ENCODE measurements at regions not wholly inside any gene's neighbourhood (a gene's known extent, or its start where the extent isn't known, plus 50 kb on each side); places are given as distances from the start of the nearest gene placed in this dataset.

DNA sequence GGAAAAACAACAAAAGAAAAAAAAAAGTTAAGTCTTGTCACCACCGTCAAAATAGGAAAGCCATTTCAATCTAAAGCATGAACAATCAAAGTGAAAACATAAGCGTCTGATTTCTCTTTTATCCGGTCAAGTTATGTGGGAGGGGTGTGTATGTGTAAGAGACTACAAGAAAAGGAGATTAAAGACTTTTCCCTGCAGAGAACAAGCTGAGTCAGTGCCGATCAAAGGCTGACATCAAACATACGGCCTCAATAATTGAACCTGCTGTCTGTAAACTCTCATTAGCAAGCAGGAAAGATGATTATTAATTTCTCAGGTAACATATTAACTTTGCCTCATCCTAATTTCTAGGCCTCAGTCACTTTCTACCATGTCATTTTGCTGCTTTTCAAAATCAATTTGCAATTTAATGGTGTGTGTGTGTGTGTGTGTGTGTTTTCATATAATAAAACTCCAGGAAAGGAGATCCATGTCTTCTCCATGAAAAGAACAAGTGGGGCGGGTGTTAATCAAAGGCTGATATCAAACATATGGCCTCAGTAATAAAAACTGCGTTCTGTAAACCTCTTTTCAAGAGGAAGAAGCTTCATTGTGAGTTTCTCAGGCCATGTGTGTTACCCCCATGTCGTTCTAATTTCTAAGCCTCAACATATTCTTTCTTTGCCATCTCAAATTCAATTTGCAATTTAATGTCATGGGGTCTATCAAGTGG, 649.1 kb upstream of the SORCS1 start:
- peaks cover 8% of the 10 kb centered on the region for H3K4me1 ChIP-seq (ENCODE audit: insufficient read depth, low read length)
- no peaks in the 10 kb centered on the region for H3K27me3 ChIP-seq (ENCODE audit: control insufficient read depth in 1 of 2, insufficient read depth in 2 of 2, low read length in 2 of 2)
- no peaks in the 10 kb centered on the region for H3K9me3 ChIP-seq (ENCODE audit: low read length)
- no peak overlapping the region for H3K27ac ChIP-seq (ENCODE audit: low read depth, low read length)
- no peaks in the 10 kb centered on the region for H3K36me3 ChIP-seq (ENCODE audit: insufficient read depth, low read length)
- H3K9ac ChIP-seq (ENCODE audit: low read length), result no peak overlapping the region
- H3K4me3 ChIP-seq (ENCODE audit: low read depth in 1 of 2, low read length in 2 of 2), result no peak overlapping the region

DNA sequence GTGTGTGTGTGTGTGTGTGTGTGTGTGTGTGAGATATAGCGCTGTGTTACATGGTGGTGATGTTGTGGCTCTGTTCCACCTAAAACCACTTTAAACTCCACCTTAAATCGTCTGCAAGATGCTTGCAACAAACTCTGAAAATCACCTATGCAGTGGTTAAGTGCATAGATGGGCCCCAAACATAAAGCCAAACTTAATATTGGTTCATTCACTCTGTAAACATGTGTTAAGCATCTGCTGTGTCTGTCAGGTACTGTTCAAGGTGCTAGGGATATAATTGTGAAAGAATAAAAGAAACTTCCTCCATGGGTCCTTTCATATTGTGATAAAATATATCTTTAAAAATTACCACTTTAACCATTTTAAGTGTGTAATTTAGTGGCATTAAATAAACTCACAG, 645.4 kb upstream of the SORCS1 start:
- no peaks in the 10 kb centered on the region for H3K9me3 ChIP-seq (ENCODE audit: low read length)
- H3K4me1 ChIP-seq (ENCODE audit: insufficient read depth, low read length), result peaks cover 4% of the 10 kb centered on the region
- no peaks in the 10 kb centered on the region for H3K36me3 ChIP-seq (ENCODE audit: insufficient read depth, low read length)
- no peak overlapping the region for H3K4me3 ChIP-seq (ENCODE audit: low read depth in 1 of 2, low read length in 2 of 2)
- no peak overlapping the region for H3K27ac ChIP-seq (ENCODE audit: low read depth, low read length)
- H3K9ac ChIP-seq (ENCODE audit: low read length), result no peak overlapping the region
- no peaks in the 10 kb centered on the region for H3K27me3 ChIP-seq (ENCODE audit: control insufficient read depth in 1 of 2, insufficient read depth in 2 of 2, low read length in 2 of 2)

GRCh38 chr10:107807836-107808235, 643.3 kb upstream of the SORCS1 start:
- H3K4me1 ChIP-seq (ENCODE audit: insufficient read depth, low read length), result no peaks in the 10 kb centered on the region
- no peaks in the 10 kb centered on the region for H3K9me3 ChIP-seq (ENCODE audit: low read length)
- H3K27ac ChIP-seq (ENCODE audit: low read depth, low read length), result no peak overlapping the region
- no peaks in the 10 kb centered on the region for H3K36me3 ChIP-seq (ENCODE audit: insufficient read depth, low read length)
- no peak overlapping the region for H3K4me3 ChIP-seq (ENCODE audit: low read depth in 1 of 2, low read length in 2 of 2)
- no peak overlapping the region for H3K9ac ChIP-seq (ENCODE audit: low read length)
- H3K27me3 ChIP-seq (ENCODE audit: control insufficient read depth in 1 of 2, insufficient read depth in 2 of 2, low read length in 2 of 2), result no peaks in the 10 kb centered on the region

DNA sequence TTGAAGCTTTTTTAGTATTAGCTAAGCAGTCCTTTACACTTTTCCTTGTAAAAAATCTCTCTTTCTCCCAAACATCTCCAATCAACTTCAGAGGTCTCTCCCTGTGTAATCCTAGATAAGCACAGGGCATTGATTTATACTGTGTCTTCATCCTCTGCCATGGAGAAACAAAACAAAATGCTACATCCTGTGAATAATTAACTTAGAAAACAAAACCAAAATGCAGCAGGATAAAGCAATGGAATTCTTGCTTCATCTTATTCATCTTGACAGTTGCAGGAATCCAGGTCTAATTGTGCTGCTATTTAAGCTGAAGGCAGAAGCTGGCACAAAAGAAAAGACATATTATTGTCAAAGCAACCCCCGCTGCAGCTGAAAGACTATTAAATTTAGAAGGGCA, 641.5 kb upstream of the SORCS1 start:
- Histone ChIP-seq H3K4me1 (ENCODE audit: insufficient read depth, low read length) (no peaks in the 10 kb centered on the region), H3K4me3 (ENCODE audit: low read depth in 1 of 2, low read length in 2 of 2) (no peak overlapping the region), H3K9ac (ENCODE audit: low read length) (no peak overlapping the region), H3K27me3 (ENCODE audit: control insufficient read depth in 1 of 2, insufficient read depth in 2 of 2, low read length in 2 of 2) (no peaks in the 10 kb centered on the region), H3K9me3 (ENCODE audit: low read length) (no peaks in the 10 kb centered on the region), H3K36me3 (ENCODE audit: insufficient read depth, low read length) (no peaks in the 10 kb centered on the region), H3K27ac (ENCODE audit: low read depth, low read length) (no peak overlapping the region)

- no peak overlapping the region for H3K4me3 ChIP-seq (ENCODE audit: low read depth in 1 of 2, low read length in 2 of 2)
- no peak overlapping the region for H3K27ac ChIP-seq (ENCODE audit: low read depth, low read length)
- H3K9me3 ChIP-seq (ENCODE audit: low read length), result no peaks in the 10 kb centered on the region
- H3K9ac ChIP-seq (ENCODE audit: low read length), result no peak overlapping the region
- H3K36me3 ChIP-seq (ENCODE audit: insufficient read depth, low read length), result no peaks in the 10 kb centered on the region
- H3K4me1 ChIP-seq (ENCODE audit: insufficient read depth, low read length), result no peaks in the 10 kb centered on the region
- no peaks in the 10 kb centered on the region for H3K27me3 ChIP-seq (ENCODE audit: control insufficient read depth in 1 of 2, insufficient read depth in 2 of 2, low read length in 2 of 2)
Measured at GRCh38 chr10:107803546-107803945, 639.0 kb upstream of the SORCS1 start.

DNA sequence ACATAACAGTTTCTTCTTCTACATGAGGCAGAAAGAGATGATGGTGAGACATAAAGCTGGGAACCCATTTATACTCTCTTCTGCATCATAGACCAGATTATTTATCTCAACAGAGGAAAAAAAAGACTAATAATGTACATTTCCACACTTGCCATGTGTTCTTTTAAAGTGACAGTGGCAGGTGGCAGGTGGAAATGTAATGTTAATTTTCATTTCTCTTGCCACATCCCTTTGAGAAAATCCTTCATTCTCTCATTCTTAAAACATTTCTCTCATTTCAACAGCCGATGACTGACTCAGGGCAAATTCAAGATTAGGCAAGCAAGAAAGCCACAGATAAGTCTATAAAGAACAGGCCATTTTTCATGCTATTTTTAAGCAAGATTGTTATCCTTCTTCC, 635.6 kb upstream of the SORCS1 start:
- H3K9me3 ChIP-seq (ENCODE audit: low read length), result no peaks in the 10 kb centered on the region
- H3K9ac ChIP-seq (ENCODE audit: low read length), result no peak overlapping the region
- H3K27ac ChIP-seq (ENCODE audit: low read depth, low read length), result no peak overlapping the region
- H3K36me3 ChIP-seq (ENCODE audit: insufficient read depth, low read length), result no peaks in the 10 kb centered on the region
- no peaks in the 10 kb centered on the region for H3K27me3 ChIP-seq (ENCODE audit: control insufficient read depth in 1 of 2, insufficient read depth in 2 of 2, low read length in 2 of 2)
- no peak overlapping the region for H3K4me3 ChIP-seq (ENCODE audit: low read depth in 1 of 2, low read length in 2 of 2)
- no peaks in the 10 kb centered on the region for H3K4me1 ChIP-seq (ENCODE audit: insufficient read depth, low read length)

DNA sequence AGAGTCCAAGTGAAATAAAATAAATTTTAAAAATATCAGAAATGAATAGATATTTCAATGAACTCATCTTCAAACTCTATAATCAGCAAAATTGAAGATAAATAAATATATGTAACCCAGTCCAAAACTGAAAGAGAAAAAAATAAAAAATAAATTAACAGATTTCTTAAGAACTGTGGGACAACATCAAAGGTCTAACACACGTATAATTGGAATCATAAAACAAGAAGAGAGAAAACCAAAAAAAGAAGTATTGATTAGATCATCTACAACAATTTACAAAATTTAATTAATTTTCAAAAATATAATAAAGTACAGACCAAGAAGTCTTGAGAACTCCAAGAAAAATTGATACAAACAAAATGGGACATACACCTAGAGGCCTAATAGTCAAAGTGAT, 625.8 kb upstream of the SORCS1 start:
- Histone ChIP-seq H3K27me3 (ENCODE audit: control insufficient read depth in 1 of 2, insufficient read depth in 2 of 2, low read length in 2 of 2) (no peaks in the 10 kb centered on the region), H3K4me3 (ENCODE audit: low read depth in 1 of 2, low read length in 2 of 2) (no peak overlapping the region), H3K9ac (ENCODE audit: low read length) (no peak overlapping the region), H3K4me1 (ENCODE audit: insufficient read depth, low read length) (no peaks in the 10 kb centered on the region), H3K36me3 (ENCODE audit: insufficient read depth, low read length) (no peaks in the 10 kb centered on the region), H3K27ac (ENCODE audit: low read depth, low read length) (no peak overlapping the region), H3K9me3 (ENCODE audit: low read length) (peaks cover 11% of the 10 kb centered on the region)

GRCh38 chr10:107771066-107771465, 606.6 kb upstream of the SORCS1 start:
- H3K9me3 ChIP-seq (ENCODE audit: low read length), result no peaks in the 10 kb centered on the region
- H3K4me3 ChIP-seq (ENCODE audit: low read depth in 1 of 2, low read length in 2 of 2), result no peak overlapping the region
- no peaks in the 10 kb centered on the region for H3K27me3 ChIP-seq (ENCODE audit: control insufficient read depth in 1 of 2, insufficient read depth in 2 of 2, low read length in 2 of 2)
- H3K4me1 ChIP-seq (ENCODE audit: insufficient read depth, low read length), result no peaks in the 10 kb centered on the region
- H3K9ac ChIP-seq (ENCODE audit: low read length), result no peak overlapping the region
- no peak overlapping the region for H3K27ac ChIP-seq (ENCODE audit: low read depth, low read length)
- no peaks in the 10 kb centered on the region for H3K36me3 ChIP-seq (ENCODE audit: insufficient read depth, low read length)

GRCh38 chr10:107767185-107767584, 602.7 kb upstream of the SORCS1 start:
- no peaks in the 10 kb centered on the region for H3K9me3 ChIP-seq (ENCODE audit: low read length)
- H3K9ac ChIP-seq (ENCODE audit: low read length), result no peak overlapping the region
- no peaks in the 10 kb centered on the region for H3K36me3 ChIP-seq (ENCODE audit: insufficient read depth, low read length)
- H3K4me3 ChIP-seq (ENCODE audit: low read depth in 1 of 2, low read length in 2 of 2), result no peak overlapping the region
- no peaks in the 10 kb centered on the region for H3K27me3 ChIP-seq (ENCODE audit: control insufficient read depth in 1 of 2, insufficient read depth in 2 of 2, low read length in 2 of 2)
- no peaks in the 10 kb centered on the region for H3K4me1 ChIP-seq (ENCODE audit: insufficient read depth, low read length)
- H3K27ac ChIP-seq (ENCODE audit: low read depth, low read length), result no peak overlapping the region

DNA sequence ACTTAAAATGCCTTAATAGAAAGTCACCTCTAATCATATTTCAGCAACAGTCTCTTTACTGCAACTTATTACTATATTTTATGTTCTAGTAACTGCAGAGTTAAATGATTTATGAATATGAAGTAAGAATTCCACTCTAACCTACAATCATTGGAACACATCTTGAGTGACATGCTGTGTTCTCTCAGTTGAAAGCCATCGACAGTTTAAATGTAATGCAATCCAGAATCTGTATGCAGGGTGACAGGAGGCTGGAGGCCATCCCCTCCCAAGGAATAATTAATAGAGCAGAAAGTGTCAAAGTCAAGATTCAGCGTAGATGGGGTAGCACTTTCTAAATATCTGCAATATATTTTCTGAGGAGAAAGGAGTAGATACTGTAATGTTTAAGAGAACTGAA, 590.3 kb upstream of the SORCS1 start:
- Histone ChIP-seq H3K9me3 (ENCODE audit: low read length) (no peaks in the 10 kb centered on the region), H3K27ac (ENCODE audit: low read depth, low read length) (no peak overlapping the region), H3K36me3 (ENCODE audit: insufficient read depth, low read length) (no peaks in the 10 kb centered on the region), H3K4me3 (ENCODE audit: low read depth in 1 of 2, low read length in 2 of 2) (no peak overlapping the region), H3K27me3 (ENCODE audit: control insufficient read depth in 1 of 2, insufficient read depth in 2 of 2, low read length in 2 of 2) (no peaks in the 10 kb centered on the region), H3K9ac (ENCODE audit: low read length) (no peak overlapping the region), H3K4me1 (ENCODE audit: insufficient read depth, low read length) (no peaks in the 10 kb centered on the region)

GRCh38 chr10:107749235-107749634, 584.7 kb upstream of the SORCS1 start:
- Histone ChIP-seq H3K4me3 (ENCODE audit: low read depth in 1 of 2, low read length in 2 of 2) (no peak overlapping the region), H3K36me3 (ENCODE audit: insufficient read depth, low read length) (no peaks in the 10 kb centered on the region), H3K9ac (ENCODE audit: low read length) (no peak overlapping the region), H3K4me1 (ENCODE audit: insufficient read depth, low read length) (no peaks in the 10 kb centered on the region), H3K27ac (ENCODE audit: low read depth, low read length) (no peak overlapping the region), H3K9me3 (ENCODE audit: low read length) (no peaks in the 10 kb centered on the region), H3K27me3 (ENCODE audit: control insufficient read depth in 1 of 2, insufficient read depth in 2 of 2, low read length in 2 of 2) (no peaks in the 10 kb centered on the region)

DNA sequence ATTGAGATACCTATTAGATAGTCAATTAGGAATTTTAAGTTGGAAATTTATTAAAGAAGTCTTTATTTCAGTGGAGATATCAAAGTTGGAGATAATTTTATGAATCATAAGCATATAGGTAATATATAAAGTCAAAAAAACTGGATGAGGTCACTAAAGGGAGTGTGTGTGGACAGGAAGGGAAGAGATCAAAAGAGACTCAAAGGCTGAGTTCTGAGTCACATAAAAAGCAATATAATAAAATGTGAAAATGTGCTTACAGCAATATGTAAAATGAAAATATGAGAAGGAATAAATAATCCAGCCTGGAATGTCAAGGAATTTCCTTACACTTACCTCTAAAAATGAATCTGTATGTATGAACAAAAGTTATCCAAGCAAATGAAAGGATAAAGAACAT, 583.3 kb upstream of the SORCS1 start:
- Histone ChIP-seq H3K4me1 (ENCODE audit: insufficient read depth, low read length) (no peaks in the 10 kb centered on the region), H3K4me3 (ENCODE audit: low read depth in 1 of 2, low read length in 2 of 2) (no peak overlapping the region), H3K27ac (ENCODE audit: low read depth, low read length) (no peak overlapping the region), H3K9ac (ENCODE audit: low read length) (no peak overlapping the region), H3K36me3 (ENCODE audit: insufficient read depth, low read length) (no peaks in the 10 kb centered on the region), H3K27me3 (ENCODE audit: control insufficient read depth in 1 of 2, insufficient read depth in 2 of 2, low read length in 2 of 2) (no peaks in the 10 kb centered on the region), H3K9me3 (ENCODE audit: low read length) (no peaks in the 10 kb centered on the region)

Data from muscle layer of colon (tissue), 2 donors.